Stimulated activated CD4-positive, alpha-beta T cell treated with anti-CD3 and anti-CD28 coated beads, Interleukin-2, amount 100 ng/mL, for 24 hours (primary cell): ENCODE measurements at regions not wholly inside any gene's neighbourhood (a gene's known extent, or its start where the extent isn't known, plus 50 kb on each side); places are given as distances from the start of the nearest gene placed in this dataset.

Experiments
- DNase-seq, 2 donors: peaks; one replicate each; pipeline ENCODE4 v3.0.0-alpha.2; 2020

GRCh38 chr11:23041001-23041503 lies 180.8 kb upstream of the CCDC179 start:
- no peak for DNase-seq

GRCh38 chr11:23058656-23059055 lies 198.4 kb upstream of the CCDC179 start:
- DNase-seq, result no peak

GRCh38 chr11:23063276-23063675 lies 203.0 kb upstream of the CCDC179 start:
- no peak for DNase-seq

- no peak for DNase-seq
Observed at GRCh38 chr11:23078289-23078971, 218.2 kb upstream of the CCDC179 start.

GRCh38 chr11:23079382-23079813 lies 219.1 kb upstream of the CCDC179 start:
- DNase-seq, result no peak

GRCh38 chr11:23087407-23087806 lies 227.1 kb upstream of the CCDC179 start:
- no peak for DNase-seq

GRCh38 chr11:23090659-23091058 lies 230.4 kb upstream of the CCDC179 start:
- no peak for DNase-seq

- DNase-seq, result no peak
Observed at GRCh38 chr11:23095650-23096189, 235.4 kb upstream of the CCDC179 start.

- DNase-seq, result no peak
Observed at GRCh38 chr11:23097891-23098290, 237.6 kb upstream of the CCDC179 start.

- no peak for DNase-seq
Observed at GRCh38 chr11:23099256-23099655, 239.0 kb upstream of the CCDC179 start.

- no peak for DNase-seq
Observed at GRCh38 chr11:23100726-23101125, 240.5 kb upstream of the CCDC179 start.

GRCh38 chr11:23103416-23103815 lies 243.1 kb upstream of the CCDC179 start:
- DNase-seq, result no peak

GRCh38 chr11:23111527-23111926 lies 251.3 kb upstream of the CCDC179 start:
- DNase-seq, result no peak

GRCh38 chr11:23112390-23112789 lies 252.1 kb upstream of the CCDC179 start:
- no peak for DNase-seq

- no peak for DNase-seq
Observed at GRCh38 chr11:23112987-23113886, 253.0 kb upstream of the CCDC179 start.

GRCh38 chr11:23113887-23114216 lies 253.6 kb upstream of the CCDC179 start:
- DNase-seq, result no peak

GRCh38 chr11:23123753-23124152 lies 263.5 kb upstream of the CCDC179 start:
- DNase-seq, result no peak

- no peak for DNase-seq
Observed at GRCh38 chr11:23124249-23124648, 264.0 kb upstream of the CCDC179 start.

- no peak for DNase-seq
Observed at GRCh38 chr11:23124996-23125395, 264.7 kb upstream of the CCDC179 start.

GRCh38 chr11:23127706-23128105 lies 267.4 kb upstream of the CCDC179 start:
- DNase-seq, result no peak

- no peak for DNase-seq
Observed at GRCh38 chr11:23134627-23135026, 274.4 kb upstream of the CCDC179 start.

GRCh38 chr11:23138761-23139160 lies 278.5 kb upstream of the CCDC179 start:
- no peak for DNase-seq

GRCh38 chr11:23143022-23143421 lies 282.7 kb upstream of the CCDC179 start:
- no peak for DNase-seq

GRCh38 chr11:23151819-23152218 lies 291.5 kb upstream of the CCDC179 start:
- DNase-seq, result no peak
